ENCODE measurements at regions not wholly inside any gene's neighbourhood (a gene's known extent, or its start where the extent isn't known, plus 50 kb on each side); places are given as distances from the start of the nearest gene placed in this dataset.

DNA sequence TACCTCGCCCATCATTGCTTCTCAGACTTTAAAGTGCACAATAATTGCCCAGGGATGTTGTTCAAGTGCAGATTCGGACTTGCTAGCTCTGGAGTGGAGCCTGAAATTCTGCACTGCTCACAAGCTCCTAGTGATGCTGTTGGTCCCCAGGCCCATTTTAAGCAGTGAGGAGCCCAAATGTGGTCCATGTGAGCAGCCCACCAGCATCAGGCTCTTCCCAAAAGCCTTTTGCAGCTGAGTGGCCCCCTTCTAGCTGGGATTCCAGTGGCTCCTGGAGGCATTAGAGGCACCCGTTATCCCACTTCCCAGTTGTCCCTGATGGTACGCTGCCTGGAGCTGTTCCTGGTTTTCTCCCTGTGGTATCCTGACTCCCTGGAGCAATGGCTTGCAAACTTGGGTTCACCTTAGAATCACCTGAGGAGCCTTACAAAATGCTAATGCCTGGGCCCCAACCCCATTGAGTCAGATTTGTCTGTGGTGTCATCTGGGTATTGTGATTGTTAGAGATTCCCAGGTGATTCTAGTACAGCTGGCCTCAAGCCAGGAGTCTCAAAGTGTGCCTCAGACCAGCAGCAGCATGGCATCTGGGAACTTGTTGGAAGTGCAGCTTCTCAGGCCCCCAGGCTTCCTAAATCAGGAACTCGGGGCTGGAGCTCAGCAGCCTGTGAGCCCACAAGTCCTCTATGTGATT lies 186.9 kb upstream of the SLC24A3 start (continued):
- TF ChIP-seq RNF2 (IDR thresholded peaks at IDR 0.05; ENCODE audit: borderline replicate concordance, low read depth, low read length, missing control alignments, poor library complexity, severe bottlenecking) = no peak
- TF ChIP-seq POU5F1 (IDR thresholded peaks at IDR 0.05; ENCODE audit: low read depth, low read length) = no peak
- no peak for TF ChIP-seq POLR2AphosphoS5 (IDR thresholded peaks at IDR 0.05; ENCODE audit: low read depth, low read length)

Measured in H1 (cell line).